GM21825 (cell line): ENCODE measurements at regions not wholly inside any gene's neighbourhood (a gene's known extent, or its start where the extent isn't known, plus 50 kb on each side); places are given as distances from the start of the nearest gene placed in this dataset.
"Not testable (repeated sequence)": the region's sequence is repeated elsewhere in the genome, so short reads cannot be mapped to it uniquely, and the experiment has no call there.

Source experiments
- ATAC-seq: cut with Tn5 transposase; IDR thresholded peaks from one replicate; pipeline ENCODE4 v1.9.1; 2021; ENCODE audit warnings: mild to moderate bottlenecking, moderate library complexity; ENCODE audit not compliant: unreplicated experiment

DNA sequence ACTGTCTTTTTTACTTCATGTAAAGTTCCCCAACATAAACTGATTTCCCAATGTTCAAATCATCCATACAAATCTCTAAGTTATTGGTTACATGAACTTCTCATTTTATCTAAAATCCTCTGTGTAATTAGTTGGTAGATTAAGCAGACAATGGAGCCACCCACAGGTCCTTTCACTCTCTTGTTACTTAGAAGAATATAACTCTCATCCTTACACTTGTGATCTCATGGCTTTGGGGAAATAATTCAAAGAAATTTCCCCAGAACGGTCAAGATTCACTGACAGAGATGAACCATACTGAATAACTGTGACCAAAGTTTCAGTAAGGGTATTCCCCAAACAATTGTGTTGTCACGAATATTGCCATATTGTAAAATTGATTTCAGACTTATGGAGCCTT, 1102.6 kb upstream of the EPHA6 start:
- no peak for ATAC-seq

DNA sequence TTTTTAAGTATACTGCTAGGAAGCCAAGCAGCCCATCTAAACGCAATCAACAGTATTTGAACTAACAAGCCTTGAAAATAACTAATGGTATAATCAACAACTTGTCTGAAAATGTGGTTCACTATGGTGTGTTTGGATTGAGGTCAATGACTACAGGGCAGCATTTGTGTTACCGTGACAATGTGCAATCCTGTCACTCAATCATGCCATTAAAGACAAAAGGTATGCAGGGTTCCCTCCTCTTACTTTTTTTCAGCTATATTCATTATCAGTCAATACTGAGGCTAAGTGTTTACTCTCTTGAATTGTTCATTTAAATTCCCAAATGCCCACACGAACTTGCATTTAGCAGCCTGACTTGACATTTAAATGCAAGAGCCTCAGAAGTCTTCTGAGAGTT, 1099.3 kb upstream of the EPHA6 start:
- ATAC-seq = no peak

DNA sequence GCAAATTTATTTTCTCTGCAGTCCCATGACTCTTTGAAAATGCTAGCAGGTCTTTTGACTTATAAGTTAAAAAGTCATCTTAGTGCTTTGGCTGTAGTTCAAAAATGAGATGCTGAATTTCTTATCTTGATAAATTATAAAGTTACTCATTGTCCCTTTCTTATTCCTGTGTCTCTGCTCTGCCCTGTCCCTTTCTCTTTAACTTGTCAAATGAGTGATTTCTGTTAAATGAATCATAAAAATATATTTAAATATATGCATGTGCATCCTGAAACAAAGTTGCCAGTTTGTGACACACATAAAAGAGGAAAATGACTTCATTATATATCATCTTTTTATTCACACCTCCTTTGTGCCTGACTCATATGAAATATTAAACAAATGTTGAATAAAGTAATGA, 1097.3 kb upstream of the EPHA6 start:
- ATAC-seq = no peak

DNA sequence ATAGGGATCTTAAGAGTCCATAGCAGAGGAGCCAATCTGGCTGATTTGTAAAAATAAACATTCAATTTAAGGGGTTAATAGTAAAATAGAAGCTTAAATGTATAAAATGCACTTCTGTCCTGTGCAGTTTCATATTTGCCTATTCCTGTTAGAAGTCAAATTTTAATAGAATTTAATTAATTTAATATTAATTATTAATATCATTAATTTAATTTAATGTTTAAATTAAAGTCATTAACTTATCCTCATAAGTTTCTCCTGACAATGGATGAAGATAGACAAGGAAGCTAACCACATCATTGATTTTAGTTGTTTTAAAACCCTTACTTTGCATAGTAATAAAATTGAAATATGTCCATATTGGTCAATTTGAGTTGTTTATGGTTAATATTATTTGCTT, 1096.2 kb upstream of the EPHA6 start:
- no peak for ATAC-seq

- no peak for ATAC-seq
Observed at GRCh38 chr3:95719481-95719880, 1094.9 kb upstream of the EPHA6 start.

DNA sequence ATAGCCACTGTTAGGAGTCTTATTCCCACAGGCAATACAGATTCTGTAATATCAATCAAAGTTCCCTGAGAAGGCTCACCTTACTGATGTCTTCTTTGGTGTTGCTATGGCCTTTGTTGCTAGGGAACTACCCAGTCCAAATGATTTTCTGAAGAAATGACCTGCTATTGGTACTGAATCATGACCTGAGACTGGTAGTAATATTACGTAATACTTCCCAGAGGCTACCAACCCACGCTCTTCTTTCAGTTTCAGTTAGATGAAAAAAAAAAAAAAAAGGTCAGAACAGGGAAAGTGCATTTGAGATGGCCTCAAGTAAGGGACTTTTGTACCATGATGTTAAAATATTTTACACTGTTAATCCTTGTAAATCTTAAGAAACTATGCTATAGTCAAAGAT, 1092.5 kb upstream of the EPHA6 start:
- no peak for ATAC-seq

- no peak for ATAC-seq
Observed at GRCh38 chr3:95725770-95726169, 1088.6 kb upstream of the EPHA6 start.

GRCh38 chr3:95731753-95732152, 1082.6 kb upstream of the EPHA6 start:
- ATAC-seq = no peak

DNA sequence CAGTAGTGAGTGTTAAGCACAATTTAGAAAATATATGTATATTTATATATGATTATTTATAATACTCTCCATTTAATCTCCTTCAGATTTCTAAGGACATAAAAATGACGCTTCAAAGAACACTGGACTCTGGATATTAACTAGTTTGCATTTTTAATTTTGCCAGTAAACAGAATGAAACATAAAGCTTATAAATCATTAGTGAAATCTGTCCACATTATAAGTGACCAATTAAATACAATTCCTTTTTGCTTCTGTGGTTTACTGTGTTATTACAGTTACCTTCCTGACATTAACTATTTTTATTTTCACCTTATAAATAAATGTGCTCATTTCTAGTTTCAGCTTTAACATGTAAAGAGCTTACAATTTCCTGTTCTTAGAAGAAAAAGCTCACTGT, 1081.1 kb upstream of the EPHA6 start:
- no peak for ATAC-seq

- ATAC-seq = no peak
Observed at GRCh38 chr3:95738045-95738444, 1076.3 kb upstream of the EPHA6 start.

GRCh38 chr3:95744896-95745295, 1069.5 kb upstream of the EPHA6 start:
- ATAC-seq = not testable (repeated sequence)

DNA sequence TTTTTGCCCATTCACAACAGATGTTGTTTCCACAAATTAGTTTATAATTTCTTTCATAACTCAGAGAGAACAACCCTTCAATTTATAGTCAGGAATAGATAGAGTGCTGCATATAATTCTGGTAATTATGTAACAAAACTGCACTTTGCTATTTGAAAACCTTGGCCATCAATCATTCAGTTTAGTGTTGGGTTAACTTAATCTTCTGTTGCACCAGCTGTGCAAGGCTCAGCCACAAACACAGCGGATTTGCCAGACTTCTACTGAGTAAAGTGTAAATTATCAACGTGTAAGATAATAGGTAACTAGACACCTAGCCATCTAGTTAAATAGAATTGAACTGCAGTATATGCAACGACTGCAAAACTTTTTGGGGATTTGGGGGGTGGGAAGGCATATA, 1064.3 kb upstream of the EPHA6 start:
- no peak for ATAC-seq

- ATAC-seq = no peak
Observed at GRCh38 chr3:95751509-95751908, 1062.9 kb upstream of the EPHA6 start.

- ATAC-seq = no peak
Observed at GRCh38 chr3:95752199-95752598, 1062.2 kb upstream of the EPHA6 start.

- ATAC-seq = no peak
Observed at GRCh38 chr3:95758707-95759106, 1055.7 kb upstream of the EPHA6 start.

DNA sequence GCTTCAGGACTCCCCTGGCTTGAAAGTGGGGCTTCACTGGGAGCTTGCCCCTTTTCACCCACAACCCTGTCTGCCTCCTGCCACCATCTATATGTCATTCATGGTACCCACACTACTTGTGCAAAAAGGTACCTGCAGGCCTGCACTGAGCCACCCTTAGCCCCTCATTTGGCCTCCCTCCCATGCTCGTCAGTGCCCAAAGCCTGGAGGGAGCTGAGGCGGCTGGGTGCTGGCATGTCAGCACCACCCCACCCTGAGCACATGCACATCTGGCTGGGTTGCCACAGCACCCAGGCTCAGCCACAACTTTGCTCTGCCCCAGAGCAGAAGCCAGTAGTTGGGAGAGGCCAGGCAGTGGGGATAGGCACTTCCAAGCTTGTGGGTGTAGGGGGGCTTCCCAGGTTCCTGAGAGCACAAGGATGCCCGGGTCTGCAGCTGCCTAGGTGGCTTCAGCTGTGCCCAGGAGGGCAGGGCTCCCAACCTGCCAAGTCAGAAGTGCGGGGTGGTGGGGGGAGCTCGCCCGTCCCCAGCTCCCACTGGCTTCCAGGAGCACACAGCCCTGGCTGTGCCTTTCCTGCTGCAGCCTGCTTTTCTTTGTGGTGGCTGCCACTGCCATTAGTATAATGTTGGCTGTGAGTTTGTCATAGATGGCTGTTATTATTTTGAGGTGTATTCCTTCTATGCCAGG, 1054.6 kb upstream of the EPHA6 start:
- no peak for ATAC-seq

DNA sequence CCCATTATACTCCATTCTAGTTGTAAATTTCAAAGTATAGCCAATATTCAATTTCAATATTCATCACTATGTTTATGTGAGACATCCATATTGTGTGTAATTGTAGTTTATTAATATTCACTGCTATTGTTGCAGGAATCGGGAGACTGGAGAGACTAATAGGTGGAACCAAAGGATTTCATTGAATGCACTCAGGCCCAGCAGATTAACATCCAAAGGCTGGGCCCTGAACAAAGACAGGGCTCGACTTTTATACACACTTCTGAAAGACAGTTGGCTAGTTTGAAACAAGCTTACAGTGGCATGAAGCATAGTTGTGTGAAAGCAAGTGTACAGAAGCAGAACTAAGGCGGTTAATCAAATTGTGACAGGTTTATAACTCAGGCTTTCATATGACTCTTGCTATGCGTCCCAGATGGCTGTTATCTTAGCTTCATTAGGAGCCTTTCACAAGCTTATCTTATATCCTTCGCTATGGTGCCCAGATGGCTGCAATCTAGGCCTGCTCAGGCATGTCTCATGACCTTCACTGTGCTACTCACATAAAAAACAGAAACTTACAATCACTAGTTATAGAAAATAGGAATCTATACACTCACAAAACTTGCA, 1038.8 kb upstream of the EPHA6 start:
- no peak for ATAC-seq

DNA sequence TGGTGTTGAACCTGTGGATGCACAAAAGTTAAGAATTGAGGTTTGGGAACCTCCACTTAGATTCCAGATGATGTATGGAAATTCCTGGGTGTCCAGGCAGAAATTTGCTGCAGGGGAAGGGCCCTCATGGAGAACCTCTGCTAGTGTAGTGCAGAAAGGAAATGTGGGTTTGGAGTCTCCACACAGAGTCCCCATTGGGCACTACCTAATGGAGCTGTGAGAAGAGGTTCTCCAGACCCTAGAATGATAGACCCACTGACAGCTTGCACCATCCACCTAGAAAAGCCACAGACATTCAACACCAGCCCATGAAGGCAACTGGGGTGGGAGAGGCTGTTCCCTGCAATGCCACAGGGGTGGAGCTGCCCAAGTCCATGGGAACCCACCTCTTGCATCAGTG, 1032.8 kb upstream of the EPHA6 start:
- no peak for ATAC-seq

DNA sequence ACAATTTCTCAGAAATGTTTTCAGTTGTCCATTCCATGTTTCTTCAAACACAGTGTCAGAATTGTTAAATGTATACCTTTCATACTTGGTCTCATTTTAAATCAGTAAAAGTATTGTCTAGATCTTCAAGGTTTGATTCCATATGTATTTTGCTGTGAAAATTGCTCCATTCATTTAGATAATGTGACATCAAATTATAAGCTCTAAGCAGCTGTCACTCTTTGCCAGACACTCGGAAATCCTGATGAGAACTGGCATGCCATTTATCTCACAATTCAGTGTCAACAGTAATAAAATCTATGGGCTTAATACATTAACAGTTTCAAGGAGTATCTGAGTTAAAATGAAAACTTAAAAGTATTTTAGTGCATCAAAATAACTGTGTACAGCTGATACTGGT, 1025.3 kb upstream of the EPHA6 start:
- ATAC-seq = no peak

GRCh38 chr3:95797081-95797480, 1017.3 kb upstream of the EPHA6 start:
- ATAC-seq = no peak

- no peak for ATAC-seq
Observed at GRCh38 chr3:95798628-95799027, 1015.8 kb upstream of the EPHA6 start.

- no peak for ATAC-seq
Observed at GRCh38 chr3:95810462-95810861, 1003.9 kb upstream of the EPHA6 start.

GRCh38 chr3:95813244-95813643, 1001.1 kb upstream of the EPHA6 start:
- no peak for ATAC-seq
